AG09319 (cell line): ENCODE measurements at regions not wholly inside any gene's neighbourhood (a gene's known extent, or its start where the extent isn't known, plus 50 kb on each side); places are given as distances from the start of the nearest gene placed in this dataset.
"Not testable (repeated sequence)": the region's sequence is repeated elsewhere in the genome, so short reads cannot be mapped to it uniquely, and the experiment has no call there.

ENCODE experiments used
- DNase-seq: peaks from one replicate; pipeline ENCODE4 v3.0.0-alpha.2; 2010; ENCODE audit warnings: low read depth; ENCODE audit errors: extremely low read depth
- CTCF ChIP-seq: IDR thresholded peaks from 2 replicates; pipeline ENCODE4 v1.5.1; 2011; ENCODE audit warnings: low read depth, mild to moderate bottlenecking, inconsistent platforms, low read length, moderate library complexity

- DNase-seq: no peak
Observed at GRCh38 chr13:60852886-60853285, 455.9 kb downstream of the TDRD3 start.

GRCh38 chr13:60851378-60851777 lies 454.4 kb downstream of the TDRD3 start:
- TF ChIP-seq CTCF: no peak
- DNase-seq: no peak

More at GRCh38 chr13:60852886-60853285, 455.9 kb downstream of the TDRD3 start:
- no peak for TF ChIP-seq CTCF

GRCh38 chr13:60850526-60850925 lies 453.5 kb downstream of the TDRD3 start:
- TF ChIP-seq CTCF: no peak
- DNase-seq: no peak

GRCh38 chr13:60838581-60838980 lies 441.6 kb downstream of the TDRD3 start:
- TF ChIP-seq CTCF: no peak
- DNase-seq: no peak

GRCh38 chr13:60837806-60838205 lies 440.8 kb downstream of the TDRD3 start:
- no peak for DNase-seq

GRCh38 chr13:60836821-60837220 lies 439.8 kb downstream of the TDRD3 start:
- no peak for TF ChIP-seq CTCF
- no peak for DNase-seq

More at GRCh38 chr13:60837806-60838205, 440.8 kb downstream of the TDRD3 start:
- TF ChIP-seq CTCF: no peak

GRCh38 chr13:60811581-60811980 lies 414.6 kb downstream of the TDRD3 start:
- no peak for TF ChIP-seq CTCF
- DNase-seq: no peak

GRCh38 chr13:60805640-60806039 lies 408.6 kb downstream of the TDRD3 start:
- not testable (repeated sequence) for DNase-seq
